LHCN-M2 (cell line): ENCODE measurements at regions not wholly inside any gene's neighbourhood (a gene's known extent, or its start where the extent isn't known, plus 50 kb on each side); places are given as distances from the start of the nearest gene placed in this dataset.
"Not testable (repeated sequence)": the region's sequence is repeated elsewhere in the genome, so short reads cannot be mapped to it uniquely, and the experiment has no call there.

ENCODE experiments used
- DNase-seq: peaks from one replicate; pipeline ENCODE4 v3.0.0-alpha.2; 2012; ENCODE audit warnings: low read depth

GRCh38 chrX:74180716-74181115 lies 123.3 kb upstream of the ZCCHC13 start:
- DNase-seq = no peak

GRCh38 chrX:74179990-74180389 lies 124.0 kb upstream of the ZCCHC13 start:
- no peak for DNase-seq

- no peak for DNase-seq
Measured at GRCh38 chrX:74179499-74179898, 124.5 kb upstream of the ZCCHC13 start.

GRCh38 chrX:74179071-74179470 lies 124.9 kb upstream of the ZCCHC13 start:
- DNase-seq = peak; percentile 18

GRCh38 chrX:74178536-74178935 lies 125.4 kb upstream of the ZCCHC13 start:
- DNase-seq = no peak

GRCh38 chrX:74171465-74171864 lies 132.5 kb upstream of the ZCCHC13 start:
- DNase-seq = no peak

- no peak for DNase-seq
Measured at GRCh38 chrX:74162199-74162598, 141.8 kb upstream of the ZCCHC13 start.

GRCh38 chrX:74160816-74161215 lies 143.2 kb upstream of the ZCCHC13 start:
- DNase-seq = peak; percentile 1

- peak; percentile 14 for DNase-seq
Measured at GRCh38 chrX:74160358-74160757, 143.6 kb upstream of the ZCCHC13 start.

- no peak for DNase-seq
Measured at GRCh38 chrX:74147439-74147838, 156.5 kb upstream of the ZCCHC13 start.

- no peak for DNase-seq
Measured at GRCh38 chrX:74138943-74139342, 165.0 kb upstream of the ZCCHC13 start.

- peak; percentile 50 for DNase-seq
Measured at GRCh38 chrX:74133156-74133796, 170.7 kb upstream of the ZCCHC13 start.

- no peak for DNase-seq
Measured at GRCh38 chrX:74132280-74132679, 171.7 kb upstream of the ZCCHC13 start.

- peak; percentile 73 for DNase-seq
Measured at GRCh38 chrX:74119016-74119910, 184.7 kb upstream of the ZCCHC13 start.

GRCh38 chrX:74117962-74118902 lies 185.7 kb upstream of the ZCCHC13 start:
- DNase-seq = no peak

GRCh38 chrX:74111245-74111644 lies 192.7 kb upstream of the ZCCHC13 start:
- no peak for DNase-seq

GRCh38 chrX:74107666-74108065 lies 196.3 kb upstream of the ZCCHC13 start:
- no peak for DNase-seq

GRCh38 chrX:74104356-74105015 lies 199.5 kb upstream of the ZCCHC13 start:
- DNase-seq = no peak

GRCh38 chrX:74098407-74098806 lies 205.6 kb upstream of the ZCCHC13 start:
- not testable (repeated sequence) for DNase-seq

GRCh38 chrX:74090049-74090448 lies 213.9 kb upstream of the ZCCHC13 start:
- DNase-seq = no peak

GRCh38 chrX:74085642-74086236 lies 218.2 kb upstream of the ZCCHC13 start:
- DNase-seq = no peak
